Adrenal gland (tissue), 9 donors: ENCODE measurements at regions not wholly inside any gene's neighbourhood (a gene's known extent, or its start where the extent isn't known, plus 50 kb on each side); places are given as distances from the start of the nearest gene placed in this dataset.

Experiments used
- DNase-seq, 7 donors: peaks; one replicate each; pipeline ENCODE4 v3.0.0-alpha.2; 2019 to 2020
- H3K27ac ChIP-seq, 5 donors: fragments of 200-600 bp; sonication (generic) in 4 of 5; 1 replicate in 3 of 5; 2 replicates in 2 of 5; pipeline versions ENCODE4 v1.5.1 to v1.8.0; 2016 to 2020; ENCODE audit warnings: mild to moderate bottlenecking in 1 of 5
- H3K27me3 ChIP-seq: fragments of 200-600 bp; 2 replicates; pipeline ENCODE4 v1.8.0; 2021
- H3K36me3 ChIP-seq, 2 donors: fragments of 200-600 bp; replicated peaks in 1 of 2; 1 replicate in 1 of 2; 2 replicates in 1 of 2; pipeline versions ENCODE4 v1.5.1 to v1.8.0; 2018 to 2022
- H3K4me1 ChIP-seq, 2 donors: fragments of 200-600 bp; replicated peaks in 1 of 2; 1 replicate in 1 of 2; 2 replicates in 1 of 2; pipeline versions ENCODE4 v1.5.1 to v1.8.0; 2018 to 2021
- H3K4me3 ChIP-seq, 4 donors: fragments of 200-600 bp; sonication (generic) in 3 of 4; one replicate each; pipeline ENCODE4 v1.5.1; 2016 to 2018
- H3K9me3 ChIP-seq, 3 donors: fragments of 200-600 bp; sonication (generic) in 1 of 3; replicated peaks in 1 of 3; 1 replicate in 2 of 3; 2 replicates in 1 of 3; pipeline versions ENCODE4 v1.5.1 to v1.8.0; 2016 to 2021
- POLR2A ChIP-seq, 2 donors: fragments of 450-650 bp; IDR thresholded peaks; one replicate each; pipeline ENCODE4 v1.6.1; 2017; ENCODE audit warnings: antibody characterized with exemption in 2 of 2, mild to moderate bottlenecking in 2 of 2, moderate library complexity in 1 of 2
- WGBS, 4 donors: extraction: QIAGEN DNeasy Blood & Tissue Kit in 2 of 4; methylation state at CpG; one replicate each; pipeline versions ENCODE4 v1.1.5 to v1.1.7; 2013 to 2017; 5-methylcytosine and 5-hydroxymethylcytosine counted together
- intact Hi-C, 2 donors: fragments of 100-400 bp; cut with DNase I; formaldehyde crosslinking; loops; one replicate each; pipeline versions ENCODE4 v1.14.1 to v1.15.0; 2022 to 2023
- TF ChIP-seq, protein P1 (sequence below), 6 experiments: fragments of 450-650 bp in 4 of 6; fragments of 200-600 bp in 2 of 6; sonication (generic) in 1 of 6; IDR thresholded peaks; 1 replicate in 5 of 6; 2 replicates in 1 of 6; pipeline versions ENCODE4 v1.5.1 to v1.8.0; 2016 to 2021; ENCODE audit warnings: antibody characterized with exemption in 6 of 6, mild to moderate bottlenecking in 2 of 6, moderate library complexity in 1 of 6
- donor health status: healthy with polysubstance abuse.
- donor health status: Bipolar disorder and iron deficiency.
- donor health status: DM: yes; HTN: yes; CAD: no.
- donor health status: DM: no; HTN: no; CAD: no.
- donor health status: DM: no; HTN: no; CAD: no.

GRCh38 chr1:55707846-55708245 is 492.7 kb upstream of the USP24 start:
- H3K4me1 ChIP-seq, result no peaks in the 10 kb centered on the region
- intact Hi-C loops, result no loop called here
- no peak for TF ChIP-seq POLR2A (IDR thresholded peaks at IDR 0.05)
- TF ChIP-seq, protein P1, sequence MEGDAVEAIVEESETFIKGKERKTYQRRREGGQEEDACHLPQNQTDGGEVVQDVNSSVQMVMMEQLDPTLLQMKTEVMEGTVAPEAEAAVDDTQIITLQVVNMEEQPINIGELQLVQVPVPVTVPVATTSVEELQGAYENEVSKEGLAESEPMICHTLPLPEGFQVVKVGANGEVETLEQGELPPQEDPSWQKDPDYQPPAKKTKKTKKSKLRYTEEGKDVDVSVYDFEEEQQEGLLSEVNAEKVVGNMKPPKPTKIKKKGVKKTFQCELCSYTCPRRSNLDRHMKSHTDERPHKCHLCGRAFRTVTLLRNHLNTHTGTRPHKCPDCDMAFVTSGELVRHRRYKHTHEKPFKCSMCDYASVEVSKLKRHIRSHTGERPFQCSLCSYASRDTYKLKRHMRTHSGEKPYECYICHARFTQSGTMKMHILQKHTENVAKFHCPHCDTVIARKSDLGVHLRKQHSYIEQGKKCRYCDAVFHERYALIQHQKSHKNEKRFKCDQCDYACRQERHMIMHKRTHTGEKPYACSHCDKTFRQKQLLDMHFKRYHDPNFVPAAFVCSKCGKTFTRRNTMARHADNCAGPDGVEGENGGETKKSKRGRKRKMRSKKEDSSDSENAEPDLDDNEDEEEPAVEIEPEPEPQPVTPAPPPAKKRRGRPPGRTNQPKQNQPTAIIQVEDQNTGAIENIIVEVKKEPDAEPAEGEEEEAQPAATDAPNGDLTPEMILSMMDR (IDR thresholded peaks at IDR 0.05), result no peak
- no peaks in the 10 kb centered on the region for H3K36me3 ChIP-seq
- no peaks in the 10 kb centered on the region for H3K27me3 ChIP-seq
- no peak overlapping the region for H3K27ac ChIP-seq
- no peak for DNase-seq
- H3K9me3 ChIP-seq, result no peaks in the 10 kb centered on the region
- H3K4me3 ChIP-seq, result no peak overlapping the region
- WGBS, 4 donors, result 79 to 100% (median 80%) methylated on average over 2 of the region's 2 CpGs

- no peak for TF ChIP-seq POLR2A (IDR thresholded peaks at IDR 0.05)
- Histone ChIP-seq H3K27ac (no peak overlapping the region), H3K36me3 (no peaks in the 10 kb centered on the region), H3K4me1 (no peaks in the 10 kb centered on the region), H3K27me3 (no peaks in the 10 kb centered on the region), H3K9me3 (no peaks in the 10 kb centered on the region), H3K4me3 (no peak overlapping the region)
- DNase-seq, result no peak
- intact Hi-C loops, result no loop called here
Measured at GRCh38 chr1:55707196-55707595, 492.0 kb upstream of the USP24 start.

DNA sequence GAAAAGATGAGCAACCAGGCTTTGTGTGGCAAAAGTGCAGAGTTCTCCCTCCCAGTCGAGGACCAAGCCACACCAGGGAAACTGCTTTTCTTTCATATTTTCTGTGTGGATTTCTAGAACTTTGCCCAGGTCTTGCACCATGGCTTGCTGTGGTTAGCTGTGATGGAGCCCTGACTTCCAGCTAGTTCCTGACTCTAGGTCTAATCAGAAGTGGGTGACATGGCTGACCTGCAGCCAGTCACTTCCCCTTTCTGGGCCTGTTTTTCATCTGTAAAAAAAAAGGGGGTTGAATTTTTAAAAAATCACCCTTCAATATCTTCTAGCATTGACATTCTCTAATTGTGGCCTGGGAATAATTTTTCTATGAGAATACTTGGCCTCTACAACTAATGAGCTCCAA is 491.2 kb upstream of the USP24 start:
- intact Hi-C loops, result no loop called here
- Histone ChIP-seq H3K27me3 (no peaks in the 10 kb centered on the region), H3K27ac (no peak overlapping the region), H3K9me3 (no peaks in the 10 kb centered on the region), H3K4me1 (no peaks in the 10 kb centered on the region), H3K4me3 (no peak overlapping the region), H3K36me3 (no peaks in the 10 kb centered on the region)
- TF ChIP-seq, protein P1 (IDR thresholded peaks at IDR 0.05), result no peak
- no peak for TF ChIP-seq POLR2A (IDR thresholded peaks at IDR 0.05)
- no peak for DNase-seq
- WGBS, 4 donors, result 78 to 100% (median 86%) methylated on average over 1 of the region's 1 CpG

- Histone ChIP-seq H3K9me3 (no peaks in the 10 kb centered on the region), H3K4me3 (no peak overlapping the region), H3K4me1 (no peaks in the 10 kb centered on the region), H3K36me3 (no peaks in the 10 kb centered on the region), H3K27ac (no peak overlapping the region), H3K27me3 (no peaks in the 10 kb centered on the region)
- DNase-seq, result no peak
- no peak for TF ChIP-seq POLR2A (IDR thresholded peaks at IDR 0.05)
- TF ChIP-seq, protein P1 (IDR thresholded peaks at IDR 0.05), result no peak
- 71 to 91% (median 79%) methylated on average over 5 to 8 of the region's 8 CpGs for WGBS, 4 donors
- intact Hi-C loops, result no loop called here
Measured at GRCh38 chr1:55703726-55704363, 488.7 kb upstream of the USP24 start.

DNA sequence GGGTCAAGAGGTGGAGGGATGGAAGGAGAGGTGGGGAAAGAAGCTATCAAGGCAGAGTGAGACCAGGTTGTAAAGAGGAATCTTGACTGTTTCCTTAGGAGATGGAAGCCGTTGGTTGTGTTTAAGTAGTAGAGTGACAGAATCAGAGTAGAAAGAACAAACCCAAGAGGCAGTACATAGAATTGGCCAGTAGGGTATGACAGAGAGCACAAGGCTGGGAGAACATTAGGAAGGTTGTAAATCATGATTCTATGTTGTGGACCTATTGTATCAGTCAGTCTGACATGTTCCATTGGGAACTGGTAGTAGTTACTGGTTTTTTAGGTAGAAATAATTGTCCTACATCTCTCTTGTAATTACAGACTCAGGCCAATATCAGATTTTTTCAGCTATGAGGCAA is 486.9 kb upstream of the USP24 start:
- Histone ChIP-seq H3K4me1 (no peaks in the 10 kb centered on the region), H3K27me3 (no peaks in the 10 kb centered on the region), H3K9me3 (no peaks in the 10 kb centered on the region), H3K4me3 (no peak overlapping the region), H3K27ac (no peak overlapping the region), H3K36me3 (no peaks in the 10 kb centered on the region)
- peak in 1 of 7 donors; percentile 30 for DNase-seq
- TF ChIP-seq, protein P1 (IDR thresholded peaks at IDR 0.05), result peak; percentile 63 to 85 (median 68)
- no peak for TF ChIP-seq POLR2A (IDR thresholded peaks at IDR 0.05)
- intact Hi-C loops, result no loop called here
- WGBS, 4 donors, result 53 to 62% (median 58%) methylated on average over 1 of the region's 1 CpG
